Activated naive CD4-positive, alpha-beta T cell treated with anti-CD3 and anti-CD28 coated beads, Interleukin-2, amount 50 U/mL, for 72 hours (primary cell): ENCODE measurements at regions not wholly inside any gene's neighbourhood (a gene's known extent, or its start where the extent isn't known, plus 50 kb on each side); places are given as distances from the start of the nearest gene placed in this dataset.

Experiments
- ATAC-seq, 2 donors: fragments of 150-1000 bp; cut with Tn5 transposase; 2 replicates each; pipeline ENCODE4 v1.10.0; 2021; ENCODE audit warnings: mild to moderate bottlenecking in 2 of 2, moderate library complexity in 2 of 2
- DNase-seq, 2 donors: peaks; one replicate each; pipeline ENCODE4 v3.0.0; 2021 to 2022; ENCODE audit warnings: low spot score in 2 of 2
- H3K27ac Mint-ChIP-seq, 2 donors: one replicate each; pipeline ENCODE4 v1.8.0; 2022; ENCODE audit warnings: mild to moderate bottlenecking in 2 of 2, mixed read lengths in 2 of 2
- H3K36me3 Mint-ChIP-seq, 2 donors: one replicate each; pipeline ENCODE4 v1.8.0; 2022; ENCODE audit warnings: mixed read lengths in 2 of 2
- H3K9me3 Mint-ChIP-seq, 2 donors: one replicate each; pipeline ENCODE4 v1.8.0; 2022; ENCODE audit warnings: mixed read lengths in 2 of 2

- DNase-seq (no peak), ATAC-seq (no peak)
- Mint-ChIP-seq H3K36me3 (no peaks in the 10 kb centered on the region), H3K27ac (no peak overlapping the region), H3K9me3 (no peaks in the 10 kb centered on the region)
Observed at GRCh38 chr22:48347311-48347710, 1480.4 kb downstream of the BRD1 start.

DNA sequence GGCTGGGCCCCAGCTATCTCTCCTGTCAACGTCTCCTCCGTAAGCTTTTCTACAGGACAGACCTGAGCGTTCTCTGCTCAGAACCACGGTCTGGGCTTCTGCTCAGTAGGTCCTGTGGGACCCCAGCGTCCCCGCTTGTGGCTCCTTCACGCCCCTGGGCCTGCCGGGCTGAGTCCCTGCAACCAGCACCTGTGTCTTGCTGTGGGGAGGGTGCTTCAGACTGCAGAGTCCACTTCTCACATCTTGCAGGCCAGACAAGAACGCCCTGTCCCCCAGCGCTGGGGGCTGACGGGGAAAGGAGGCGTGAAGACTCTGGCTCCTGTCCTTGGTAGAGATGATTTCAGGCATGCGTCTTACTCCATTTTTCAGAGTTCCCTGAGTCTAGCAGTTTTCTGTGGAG lies 1480.8 kb downstream of the BRD1 start:
- DNase-seq (no peak), ATAC-seq (no peak)
- H3K27ac Mint-ChIP-seq: no peak overlapping the region
- no peaks in the 10 kb centered on the region for H3K9me3 Mint-ChIP-seq
- no peaks in the 10 kb centered on the region for H3K36me3 Mint-ChIP-seq

GRCh38 chr22:48346311-48346710 lies 1481.4 kb downstream of the BRD1 start:
- DNase-seq (no peak), ATAC-seq (no peak)
- Mint-ChIP-seq H3K27ac (no peak overlapping the region), H3K36me3 (no peaks in the 10 kb centered on the region), H3K9me3 (no peaks in the 10 kb centered on the region)

DNA sequence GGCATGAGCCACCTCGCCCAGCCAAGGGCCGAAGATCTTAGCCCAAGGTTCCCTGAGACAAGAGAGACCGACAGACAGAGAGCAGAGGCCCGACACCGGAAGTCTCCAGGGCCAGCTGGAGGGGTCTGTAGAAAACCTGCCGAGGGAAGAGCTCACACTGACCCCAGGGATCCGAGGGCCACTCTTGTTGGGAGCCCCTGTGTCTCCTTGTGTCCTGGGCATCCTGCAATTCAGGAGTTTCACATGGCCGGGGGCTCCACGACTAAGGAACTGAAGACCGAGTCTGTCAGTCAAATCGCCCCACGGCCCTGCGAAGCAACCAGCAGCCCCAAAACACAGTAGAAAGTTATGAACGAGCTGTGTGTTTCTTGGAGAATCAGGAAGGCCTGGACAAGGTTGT lies 1482.0 kb downstream of the BRD1 start:
- no peaks in the 10 kb centered on the region for H3K36me3 Mint-ChIP-seq
- H3K27ac Mint-ChIP-seq: no peak overlapping the region
- H3K9me3 Mint-ChIP-seq: no peaks in the 10 kb centered on the region
- DNase-seq (no peak), ATAC-seq (no peak)

DNA sequence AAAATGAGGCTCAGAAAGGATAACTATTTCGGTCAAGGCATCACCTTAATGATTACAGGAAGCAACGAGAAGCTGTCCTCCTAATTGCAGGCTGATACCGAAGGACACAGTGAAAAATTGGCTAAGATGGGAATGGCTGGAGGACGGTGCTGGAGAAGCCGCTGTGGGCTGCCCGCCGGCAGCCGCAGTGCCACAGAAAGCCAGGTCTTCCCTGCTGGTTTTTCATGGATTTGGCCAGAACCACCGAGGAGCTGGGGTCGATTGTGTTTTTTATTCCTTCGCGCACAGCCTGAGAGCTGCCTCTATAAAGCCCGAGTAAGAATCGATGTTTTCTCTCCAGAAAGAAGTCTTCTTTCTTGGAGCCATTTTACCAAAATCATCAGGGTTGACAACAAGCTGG lies 1484.2 kb downstream of the BRD1 start:
- ATAC-seq: no peak
- no peaks in the 10 kb centered on the region for H3K9me3 Mint-ChIP-seq
- DNase-seq: no peak
- no peaks in the 10 kb centered on the region for H3K36me3 Mint-ChIP-seq
- no peak overlapping the region for H3K27ac Mint-ChIP-seq

- H3K27ac Mint-ChIP-seq: no peak overlapping the region
- H3K36me3 Mint-ChIP-seq: no peaks in the 10 kb centered on the region
- no peaks in the 10 kb centered on the region for H3K9me3 Mint-ChIP-seq
- DNase-seq: no peak
- no peak for ATAC-seq
Observed at GRCh38 chr22:48342732-48343131, 1484.9 kb downstream of the BRD1 start.

DNA sequence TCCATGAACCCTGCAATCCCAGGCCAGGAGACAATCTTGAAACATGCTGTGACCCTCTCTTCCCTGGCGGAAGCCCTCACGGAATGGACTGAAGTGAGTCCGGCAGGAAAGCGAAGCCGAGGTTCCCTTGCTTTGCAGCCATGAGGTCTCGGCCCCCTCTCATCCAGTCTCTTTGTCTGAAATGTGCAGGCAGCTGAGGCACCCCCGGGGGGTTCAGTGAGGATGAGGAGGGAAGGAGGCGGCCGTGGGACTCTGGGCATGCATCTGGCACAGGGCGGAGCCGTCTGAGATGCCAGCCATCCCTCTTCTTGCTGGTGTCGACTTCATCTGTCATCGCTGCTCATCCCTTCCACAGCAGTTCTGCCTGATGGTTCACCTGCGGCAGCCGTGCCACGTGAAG lies 1485.7 kb downstream of the BRD1 start:
- ATAC-seq: no peak
- Mint-ChIP-seq H3K36me3 (no peaks in the 10 kb centered on the region), H3K27ac (no peak overlapping the region), H3K9me3 (no peaks in the 10 kb centered on the region)
- no peak for DNase-seq

- no peak overlapping the region for H3K27ac Mint-ChIP-seq
- ATAC-seq: no peak
- H3K36me3 Mint-ChIP-seq: no peaks in the 10 kb centered on the region
- H3K9me3 Mint-ChIP-seq: no peaks in the 10 kb centered on the region
- DNase-seq: no peak
Observed at GRCh38 chr22:48340727-48341709, 1486.7 kb downstream of the BRD1 start.

- no peak overlapping the region for H3K27ac Mint-ChIP-seq
- ATAC-seq (no peak), DNase-seq (no peak)
- H3K9me3 Mint-ChIP-seq: no peaks in the 10 kb centered on the region
- no peaks in the 10 kb centered on the region for H3K36me3 Mint-ChIP-seq
Observed at GRCh38 chr22:48340191-48340590, 1487.5 kb downstream of the BRD1 start.

GRCh38 chr22:48338793-48339705 lies 1488.6 kb downstream of the BRD1 start:
- H3K9me3 Mint-ChIP-seq: no peaks in the 10 kb centered on the region
- H3K27ac Mint-ChIP-seq: no peak overlapping the region
- ATAC-seq: no peak
- DNase-seq: no peak
- H3K36me3 Mint-ChIP-seq: no peaks in the 10 kb centered on the region

- Mint-ChIP-seq H3K27ac (no peak overlapping the region), H3K9me3 (no peaks in the 10 kb centered on the region), H3K36me3 (no peaks in the 10 kb centered on the region)
- no peak for ATAC-seq
- DNase-seq: no peak
Observed at GRCh38 chr22:48337957-48338792, 1489.5 kb downstream of the BRD1 start.

GRCh38 chr22:48336339-48337060 lies 1491.2 kb downstream of the BRD1 start:
- ATAC-seq (no peak), DNase-seq (no peak)
- H3K9me3 Mint-ChIP-seq: peaks cover 5 to 6% of the 10 kb centered on the region in 2 donors
- H3K36me3 Mint-ChIP-seq: no peaks in the 10 kb centered on the region
- H3K27ac Mint-ChIP-seq: no peak overlapping the region

- ATAC-seq (no peak), DNase-seq (no peak)
- H3K9me3 Mint-ChIP-seq: peaks cover 5 to 6% of the 10 kb centered on the region in 2 donors
- no peak overlapping the region for H3K27ac Mint-ChIP-seq
- no peaks in the 10 kb centered on the region for H3K36me3 Mint-ChIP-seq
Observed at GRCh38 chr22:48335442-48336139, 1492.1 kb downstream of the BRD1 start.

DNA sequence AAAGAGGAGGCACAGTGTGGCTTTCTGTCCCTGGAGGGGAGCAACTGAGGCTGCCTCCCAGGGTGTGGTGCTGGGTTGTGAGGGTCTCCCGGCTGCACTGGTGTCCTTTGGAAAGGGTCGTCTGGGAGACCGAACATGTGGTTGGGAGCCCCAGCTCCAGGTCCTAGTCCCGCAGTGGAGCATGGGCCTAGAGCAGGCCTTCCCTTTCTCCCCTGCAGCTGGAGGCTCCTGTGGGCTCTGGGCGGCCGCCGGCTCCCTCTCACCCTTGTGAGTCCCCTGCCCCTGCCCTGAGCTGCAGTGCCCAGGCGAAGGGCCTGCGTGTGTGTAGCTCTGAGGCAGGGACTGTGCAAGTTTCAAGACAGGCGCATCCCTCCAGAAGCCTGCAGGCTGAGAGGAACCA lies 1492.7 kb downstream of the BRD1 start:
- H3K9me3 Mint-ChIP-seq: peaks cover 5 to 6% of the 10 kb centered on the region in 2 donors
- no peaks in the 10 kb centered on the region for H3K36me3 Mint-ChIP-seq
- no peak for DNase-seq
- no peak for ATAC-seq
- no peak overlapping the region for H3K27ac Mint-ChIP-seq
